Colon (tissue), 2 donors: ENCODE measurements at regions not wholly inside any gene's neighbourhood (a gene's known extent, or its start where the extent isn't known, plus 50 kb on each side); places are given as distances from the start of the nearest gene placed in this dataset.
"Not testable (repeated sequence)": the region's sequence is repeated elsewhere in the genome, so short reads cannot be mapped to it uniquely, and the experiment has no call there.

Experiments used
- FAIRE-seq: peaks from 2 replicates; lab custom pipeline; 2012; peaks lifted over from hg19 to GRCh38; lab: Jason Lieb, UNC
- donor health status: control.
- donor health status: control.

DNA sequence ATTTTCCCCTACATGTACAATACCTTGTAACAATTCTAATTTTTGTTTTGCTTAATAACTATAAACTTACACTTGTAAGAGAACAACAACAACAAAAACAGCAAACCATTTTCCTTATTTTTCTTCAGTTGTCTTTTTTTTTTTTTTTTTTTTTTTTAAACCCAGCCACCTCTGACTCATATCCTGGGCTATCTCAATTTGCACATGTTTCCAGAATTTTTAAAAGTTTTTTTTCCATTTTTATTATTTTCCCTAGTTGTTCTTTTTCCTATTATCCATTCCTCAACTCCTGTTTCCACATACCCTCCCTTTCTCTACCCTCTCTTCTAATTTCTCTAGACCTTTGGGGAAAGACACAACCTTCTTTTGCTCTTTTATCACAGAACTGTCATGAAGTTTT, 112.5 kb downstream of the EFEMP1 start:
- FAIRE-seq, result no peak

DNA sequence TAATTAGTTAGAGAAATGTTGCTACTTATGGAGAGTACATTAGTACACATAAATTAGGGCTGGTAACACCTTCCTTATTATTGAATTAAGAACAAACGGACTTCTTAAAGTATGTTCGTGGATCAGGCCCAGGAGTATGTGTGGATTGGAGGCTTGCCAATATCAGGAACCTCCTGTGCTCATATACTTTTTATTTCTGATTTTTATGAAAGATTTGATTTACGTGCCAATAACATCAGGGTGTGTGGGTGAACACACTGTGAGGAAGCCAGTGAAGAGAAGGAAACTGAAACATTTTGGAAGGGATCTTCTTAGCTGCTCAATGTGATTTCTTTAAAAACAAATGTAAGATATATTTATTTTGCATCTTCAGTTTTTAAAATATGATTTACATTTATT, 113.0 kb downstream of the EFEMP1 start:
- no peak for FAIRE-seq

GRCh38 chr2:55809875-55810621, 113.5 kb downstream of the EFEMP1 start:
- FAIRE-seq, result no peak

- FAIRE-seq, result no peak
These were observed 114.3 kb upstream of the PNPT1 start for GRCh38 chr2:55807900-55808299.

DNA sequence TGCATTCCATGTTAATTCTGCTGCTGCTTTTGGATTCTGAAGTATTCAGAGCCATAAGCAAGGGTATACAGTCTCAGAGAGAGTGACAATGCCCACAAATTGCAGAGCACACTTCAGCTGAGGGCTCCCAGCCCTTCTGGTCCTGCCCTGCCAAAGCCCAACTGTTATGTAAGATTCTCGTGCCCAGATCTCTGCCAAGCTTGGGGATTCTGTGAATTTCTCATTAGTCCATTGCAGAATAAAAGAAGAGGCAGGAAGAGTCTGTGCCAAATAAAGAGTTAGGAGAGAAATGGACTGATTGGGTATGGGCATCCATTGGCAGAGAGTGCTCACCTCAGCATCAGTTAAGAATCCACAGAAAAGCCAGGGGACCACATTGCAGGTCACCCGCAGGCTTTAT, 112.0 kb upstream of the PNPT1 start:
- no peak for FAIRE-seq

DNA sequence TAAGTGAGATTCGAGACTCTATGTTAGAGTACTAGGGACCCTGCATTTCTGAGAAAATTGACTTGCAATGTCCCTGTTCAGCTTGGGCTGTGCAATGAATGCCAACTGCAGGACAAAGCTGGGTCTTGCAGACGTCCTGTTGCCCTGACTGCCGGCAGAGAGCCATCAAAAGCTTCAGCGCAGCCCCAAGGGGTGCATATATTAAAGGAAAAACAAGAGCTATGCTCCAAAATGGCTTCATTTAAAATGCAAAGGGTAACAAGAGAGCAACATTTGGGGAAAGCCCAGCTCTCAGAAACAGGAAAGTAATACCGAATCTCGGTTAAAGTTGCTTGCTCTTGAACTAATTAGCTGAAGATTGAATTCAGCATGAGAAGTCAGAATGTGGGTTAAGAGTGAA, 110.9 kb upstream of the PNPT1 start:
- no peak for FAIRE-seq

GRCh38 chr2:55802067-55802466, 108.4 kb upstream of the PNPT1 start:
- no peak for FAIRE-seq

- no peak for FAIRE-seq
These were observed 107.8 kb upstream of the PNPT1 start for GRCh38 chr2:55801436-55801835.

- FAIRE-seq, result not testable (repeated sequence)
These were observed 106.0 kb upstream of the PNPT1 start for GRCh38 chr2:55799624-55800023.

- FAIRE-seq, result no peak
These were observed 102.5 kb upstream of the PNPT1 start for GRCh38 chr2:55796121-55796520.

GRCh38 chr2:55793602-55794001, 100.0 kb upstream of the PNPT1 start:
- not testable (repeated sequence) for FAIRE-seq

DNA sequence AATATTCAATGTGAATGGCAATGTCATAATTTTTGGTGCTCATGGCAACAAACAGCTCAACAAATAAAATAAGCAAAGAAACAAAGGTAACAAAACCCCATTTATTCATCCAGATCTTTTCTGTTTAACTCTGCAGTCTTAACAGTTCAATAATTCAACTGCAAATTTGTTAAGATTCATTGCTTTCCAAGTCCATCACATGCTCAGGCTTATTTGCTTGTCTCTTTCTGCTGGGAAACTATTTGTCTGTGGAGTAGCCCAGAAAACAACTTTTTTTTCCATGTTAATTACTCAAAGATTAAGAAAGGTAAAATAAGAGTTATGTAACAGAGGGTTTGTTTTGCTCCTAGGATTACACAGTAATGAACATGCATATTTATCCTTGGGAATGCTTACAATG, 92.6 kb upstream of the PNPT1 start:
- FAIRE-seq, result no peak

GRCh38 chr2:55783751-55784150, 90.1 kb upstream of the PNPT1 start:
- FAIRE-seq, result not testable (repeated sequence)

- FAIRE-seq, result no peak
These were observed 89.0 kb upstream of the PNPT1 start for GRCh38 chr2:55782528-55783173.

DNA sequence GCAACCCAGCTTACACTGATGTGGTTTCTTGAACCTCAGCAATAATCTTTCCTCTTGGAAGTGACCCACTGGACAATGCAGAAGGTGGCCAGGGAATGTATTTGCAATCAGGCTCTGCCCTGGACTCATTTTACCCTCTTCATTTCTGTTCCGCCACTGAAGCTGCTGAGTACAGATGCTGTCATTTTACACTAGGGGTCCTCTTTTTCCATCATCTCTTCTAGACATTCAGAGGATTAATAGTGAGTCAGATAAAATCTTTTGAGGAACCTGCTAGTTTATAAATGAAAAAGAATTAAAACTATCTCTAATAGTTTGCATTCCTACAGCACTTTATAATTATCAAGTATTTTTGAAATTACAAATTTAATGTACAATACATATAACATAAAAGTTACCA, 87.9 kb upstream of the PNPT1 start:
- no peak for FAIRE-seq

GRCh38 chr2:55780697-55781096, 87.1 kb upstream of the PNPT1 start:
- no peak for FAIRE-seq

DNA sequence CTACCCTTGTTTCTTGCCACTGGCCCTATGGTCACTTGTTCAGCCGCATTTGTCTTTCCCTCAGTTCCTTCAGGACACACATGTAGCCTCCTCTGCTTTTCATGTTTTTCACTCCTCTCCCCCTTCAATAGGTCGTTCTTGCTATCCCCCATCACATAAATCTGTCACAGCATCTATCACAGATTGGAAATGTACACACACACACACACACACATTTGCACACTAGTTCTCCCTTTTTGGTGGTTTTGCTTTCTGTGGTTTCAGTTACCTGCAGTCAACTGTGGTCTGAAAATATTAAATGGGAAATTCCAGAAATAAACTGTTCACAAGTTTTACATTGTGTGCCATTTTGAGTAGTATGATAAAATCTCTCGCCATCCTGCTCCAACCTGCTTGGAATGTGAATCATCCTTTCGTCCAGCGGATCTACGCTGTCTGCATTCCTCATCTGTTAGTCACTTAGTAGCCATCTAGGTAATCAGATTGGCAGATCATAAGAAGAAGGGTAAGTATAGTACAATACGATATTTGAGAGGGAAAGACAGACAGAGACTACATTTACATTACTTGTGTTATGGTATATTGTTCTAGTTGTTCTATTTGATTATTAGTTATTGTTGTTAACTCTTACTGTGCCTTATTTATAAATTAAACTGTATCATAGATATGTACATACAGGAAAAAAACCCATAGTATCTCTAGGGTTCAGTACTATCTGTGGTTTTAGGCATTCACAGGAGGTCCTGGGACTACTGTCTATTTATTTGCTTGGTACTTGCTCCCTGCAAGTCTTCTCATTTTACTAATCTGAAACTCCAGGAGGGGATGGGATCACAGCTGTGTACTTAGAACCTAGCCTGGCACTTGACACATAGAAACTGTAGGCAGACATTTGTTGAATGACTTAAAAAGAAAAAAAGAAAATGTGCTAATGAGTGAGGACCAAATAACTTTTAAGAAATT, 86.1 kb upstream of the PNPT1 start:
- FAIRE-seq, result no peak

- FAIRE-seq, result no peak
These were observed 83.3 kb upstream of the PNPT1 start for GRCh38 chr2:55776966-55777365.

DNA sequence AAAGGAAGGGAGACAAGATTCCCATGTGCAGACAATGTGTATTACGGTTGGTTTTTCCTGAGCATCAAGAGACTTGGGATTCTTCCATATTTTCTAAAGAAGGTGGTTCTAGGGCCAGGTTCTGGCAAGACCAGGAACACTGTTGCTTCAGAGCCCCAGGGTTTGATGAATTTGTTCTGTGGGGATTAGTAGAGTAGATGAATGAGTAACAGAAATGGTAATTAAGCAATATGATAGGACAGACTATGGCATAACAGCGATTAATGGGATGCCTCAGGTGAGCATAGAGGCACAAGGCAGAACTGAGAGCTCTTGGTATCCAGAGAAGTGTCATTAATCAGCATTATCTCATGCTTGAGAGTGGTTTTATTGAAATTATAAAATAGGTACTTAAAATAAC, 82.8 kb upstream of the PNPT1 start:
- no peak for FAIRE-seq

- FAIRE-seq, result no peak
These were observed 82.2 kb upstream of the PNPT1 start for GRCh38 chr2:55775828-55776227.

DNA sequence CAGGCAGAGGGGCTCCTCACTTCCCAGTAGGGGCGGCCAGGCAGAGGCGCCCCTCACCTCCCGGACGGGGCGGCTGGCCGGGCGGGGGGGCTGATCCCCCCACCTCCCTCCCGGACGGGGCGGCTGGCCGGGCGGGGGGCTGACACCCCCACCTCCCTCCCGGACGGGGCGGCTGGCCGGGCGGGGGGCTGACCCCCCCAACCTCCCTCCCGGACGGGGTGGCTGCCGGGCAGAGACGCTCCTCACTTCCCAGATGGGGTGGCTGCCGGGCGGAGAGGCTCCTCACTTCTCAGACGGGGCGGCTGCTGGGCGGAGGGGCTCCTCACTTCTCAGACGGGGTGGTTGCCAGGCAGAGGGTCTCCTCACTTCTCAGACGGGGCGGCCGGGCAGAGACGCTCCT, 80.0 kb upstream of the PNPT1 start:
- not testable (repeated sequence) for FAIRE-seq

- no peak for FAIRE-seq
These were observed 78.7 kb upstream of the PNPT1 start for GRCh38 chr2:55772109-55772980.
